ENCODE measurements at regions not wholly inside any gene's neighbourhood (a gene's known extent, or its start where the extent isn't known, plus 50 kb on each side); places are given as distances from the start of the nearest gene placed in this dataset.

DNA sequence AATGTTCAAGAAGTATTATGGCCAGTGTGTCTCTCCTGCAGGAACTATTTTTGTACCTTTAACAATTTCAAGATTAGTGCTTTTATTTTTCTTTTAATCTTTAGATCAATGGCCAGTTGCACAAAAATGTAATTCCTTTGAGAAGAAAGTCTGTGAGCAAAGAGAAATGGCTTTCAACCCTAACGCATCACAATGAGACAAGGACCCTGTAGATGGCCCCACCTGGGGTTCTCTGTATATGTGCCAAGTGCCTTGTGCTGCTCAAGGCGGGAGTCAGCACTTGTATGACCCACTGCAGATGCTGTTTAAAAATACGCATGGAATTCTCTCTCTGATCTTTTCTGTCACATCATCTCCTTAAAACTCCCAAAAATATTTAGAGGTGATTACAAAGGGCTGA lies 453.4 kb downstream of the OCA2 start:
- TF ChIP-seq POLR2A (IDR thresholded peaks at IDR 0.05) (no peak), EP300 (IDR thresholded peaks at IDR 0.05) (no peak)
- TF ChIP-seq, protein P1, sequence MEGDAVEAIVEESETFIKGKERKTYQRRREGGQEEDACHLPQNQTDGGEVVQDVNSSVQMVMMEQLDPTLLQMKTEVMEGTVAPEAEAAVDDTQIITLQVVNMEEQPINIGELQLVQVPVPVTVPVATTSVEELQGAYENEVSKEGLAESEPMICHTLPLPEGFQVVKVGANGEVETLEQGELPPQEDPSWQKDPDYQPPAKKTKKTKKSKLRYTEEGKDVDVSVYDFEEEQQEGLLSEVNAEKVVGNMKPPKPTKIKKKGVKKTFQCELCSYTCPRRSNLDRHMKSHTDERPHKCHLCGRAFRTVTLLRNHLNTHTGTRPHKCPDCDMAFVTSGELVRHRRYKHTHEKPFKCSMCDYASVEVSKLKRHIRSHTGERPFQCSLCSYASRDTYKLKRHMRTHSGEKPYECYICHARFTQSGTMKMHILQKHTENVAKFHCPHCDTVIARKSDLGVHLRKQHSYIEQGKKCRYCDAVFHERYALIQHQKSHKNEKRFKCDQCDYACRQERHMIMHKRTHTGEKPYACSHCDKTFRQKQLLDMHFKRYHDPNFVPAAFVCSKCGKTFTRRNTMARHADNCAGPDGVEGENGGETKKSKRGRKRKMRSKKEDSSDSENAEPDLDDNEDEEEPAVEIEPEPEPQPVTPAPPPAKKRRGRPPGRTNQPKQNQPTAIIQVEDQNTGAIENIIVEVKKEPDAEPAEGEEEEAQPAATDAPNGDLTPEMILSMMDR (IDR thresholded peaks at IDR 0.05): no peak
- Histone ChIP-seq H3K9me3 (peaks cover 0 to 12% (median 4%) of the 10 kb centered on the region in 4 donors), H3K27me3 (no peaks in the 10 kb centered on the region), H3K4me1 (no peaks in the 10 kb centered on the region), H3K36me3 (no peaks in the 10 kb centered on the region), H3K27ac (no peak overlapping the region), H3K4me3 (no peak overlapping the region)
- intact Hi-C loops (cut with DNase I): no loop called here
- WGBS, 2 donors: 89 to 93% methylated on average over 3 of the region's 3 CpGs
- DNase-seq: no peak

GRCh38 chr15:27642981-27643380 lies 456.1 kb downstream of the OCA2 start:
- H3K4me3 ChIP-seq: no peak overlapping the region
- DNase-seq: no peak
- TF ChIP-seq POLR2AphosphoS5 (IDR thresholded peaks at IDR 0.05) (no peak), POLR2A (IDR thresholded peaks at IDR 0.05) (no peak), EP300 (IDR thresholded peaks at IDR 0.05) (no peak)
- TF ChIP-seq, protein P1 (IDR thresholded peaks at IDR 0.05): no peak
- H3K27me3 ChIP-seq: no peaks in the 10 kb centered on the region
- WGBS, 2 donors: 54 to 57% methylated on average over 1 of the region's 1 CpG
- no peaks in the 10 kb centered on the region for H3K4me1 ChIP-seq
- intact Hi-C loops (cut with DNase I): no loop called here
- H3K36me3 ChIP-seq: no peaks in the 10 kb centered on the region
- no peak overlapping the region for H3K27ac ChIP-seq
- H3K9me3 ChIP-seq: peaks cover 0 to 16% (median 4%) of the 10 kb centered on the region in 4 donors

DNA sequence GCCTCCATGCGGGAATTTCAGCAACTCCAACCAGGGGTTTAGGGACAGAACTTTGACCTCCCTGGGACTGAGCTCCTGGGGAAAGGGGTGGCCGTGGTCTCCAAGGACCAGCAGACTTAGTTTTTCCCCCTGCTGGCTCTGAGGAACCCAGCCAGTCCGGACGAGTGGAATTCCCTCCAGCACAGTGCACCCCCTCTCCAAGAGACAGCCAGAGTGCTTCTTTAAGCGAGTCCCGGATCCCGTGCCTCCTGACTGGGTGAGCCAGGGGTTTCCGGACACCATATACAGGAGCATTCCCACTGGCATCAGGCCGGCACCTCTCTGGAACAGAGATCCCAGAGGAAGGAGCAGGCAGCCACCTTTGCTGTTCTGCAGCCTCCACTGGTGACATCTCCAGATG lies 459.5 kb downstream of the OCA2 start:
- Histone ChIP-seq H3K27ac (no peak overlapping the region), H3K4me1 (no peaks in the 10 kb centered on the region), H3K9me3 (peaks cover 0 to 16% (median 4%) of the 10 kb centered on the region in 4 donors), H3K4me3 (no peak overlapping the region), H3K36me3 (no peaks in the 10 kb centered on the region), H3K27me3 (no peaks in the 10 kb centered on the region)
- DNase-seq: no peak
- intact Hi-C loops (cut with DNase I): no loop called here
- TF ChIP-seq, protein P1 (IDR thresholded peaks at IDR 0.05): no peak
- TF ChIP-seq EP300 (IDR thresholded peaks at IDR 0.05): no peak
- 92% methylated on average over 9 of the region's 9 CpGs for WGBS, 2 donors

DNA sequence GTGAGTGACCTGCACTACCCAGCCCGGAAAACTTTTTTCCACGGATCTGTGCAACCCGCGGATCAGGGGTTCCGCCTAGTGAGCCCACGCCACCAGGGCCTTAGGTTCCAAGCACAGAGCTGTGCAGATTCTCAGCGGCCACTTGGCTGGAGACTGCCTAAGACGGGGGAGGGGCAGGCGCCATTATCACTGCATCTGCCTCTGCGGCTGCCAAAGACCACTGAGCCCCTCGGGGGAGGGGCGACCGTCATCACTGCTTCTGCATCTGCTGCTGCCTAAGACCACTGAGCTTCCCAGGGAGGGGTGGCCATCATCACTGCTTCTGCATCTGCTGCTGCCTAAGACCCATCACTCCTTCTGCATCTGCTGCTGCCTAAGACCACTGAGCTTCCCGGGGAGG lies 460.2 kb downstream of the OCA2 start:
- Histone ChIP-seq H3K36me3 (no peaks in the 10 kb centered on the region), H3K9me3 (peaks cover 0 to 12% (median 4%) of the 10 kb centered on the region in 4 donors), H3K4me3 (no peak overlapping the region), H3K4me1 (no peaks in the 10 kb centered on the region), H3K27ac (no peak overlapping the region), H3K27me3 (no peaks in the 10 kb centered on the region)
- DNase-seq: no peak
- WGBS, 2 donors: 90 to 94% methylated on average over 14 of the region's 14 CpGs
- intact Hi-C loops (cut with DNase I): no loop called here
- TF ChIP-seq POLR2A (IDR thresholded peaks at IDR 0.05) (no peak), POLR2AphosphoS5 (IDR thresholded peaks at IDR 0.05) (no peak)
- TF ChIP-seq, protein P1 (IDR thresholded peaks at IDR 0.05): no peak

GRCh38 chr15:27635916-27636315 lies 463.2 kb downstream of the OCA2 start:
- DNase-seq: no peak
- Histone ChIP-seq H3K4me3 (no peak overlapping the region), H3K4me1 (no peaks in the 10 kb centered on the region), H3K36me3 (no peaks in the 10 kb centered on the region), H3K27me3 (no peaks in the 10 kb centered on the region), H3K9me3 (peaks cover 0 to 5% (median 0%) of the 10 kb centered on the region in 4 donors), H3K27ac (no peak overlapping the region)
- TF ChIP-seq, protein P1 (IDR thresholded peaks at IDR 0.05): no peak
- no peak for TF ChIP-seq POLR2AphosphoS5 (IDR thresholded peaks at IDR 0.05)
- TF ChIP-seq POLR2A (IDR thresholded peaks at IDR 0.05): no peak
- no peak for TF ChIP-seq EP300 (IDR thresholded peaks at IDR 0.05)
- intact Hi-C loops (cut with DNase I): no loop called here
- WGBS, 2 donors: 80 to 90% methylated on average over 2 of the region's 2 CpGs
